ENCODE measurements at regions not wholly inside any gene's neighbourhood (a gene's known extent, or its start where the extent isn't known, plus 50 kb on each side); places are given as distances from the start of the nearest gene placed in this dataset.
"Not testable (repeated sequence)": the region's sequence is repeated elsewhere in the genome, so short reads cannot be mapped to it uniquely, and the experiment has no call there.

- Mint-ChIP-seq H3K27ac (no peak overlapping the region), H3K27me3 (no peaks in the 10 kb centered on the region), H3K4me1 (no peaks in the 10 kb centered on the region), H3K36me3 (no peaks in the 10 kb centered on the region), H3K4me3 (no peak overlapping the region), H3K9me3 (no peaks in the 10 kb centered on the region)
- POLR2A ChIA-PET, result no interaction called here
- ATAC-seq (ENCODE audit: low read depth) (no peak), DNase-seq (no peak)
Measured at GRCh38 chr5:120910629-120911028, 446.5 kb downstream of the PRR16 start.

- Mint-ChIP-seq H3K9me3 (no peaks in the 10 kb centered on the region), H3K4me1 (no peaks in the 10 kb centered on the region), H3K27ac (no peak overlapping the region), H3K27me3 (no peaks in the 10 kb centered on the region), H3K36me3 (no peaks in the 10 kb centered on the region), H3K4me3 (no peak overlapping the region)
- DNase-seq (no peak), ATAC-seq (ENCODE audit: low read depth) (no peak)
- POLR2A ChIA-PET, result no interaction called here
Measured at GRCh38 chr5:120913396-120913795, 449.3 kb downstream of the PRR16 start.

GRCh38 chr5:120917214-120917758, 453.2 kb downstream of the PRR16 start:
- ATAC-seq (ENCODE audit: low read depth) (no peak), DNase-seq (no peak)
- Mint-ChIP-seq H3K27ac (no peak overlapping the region), H3K9me3 (no peaks in the 10 kb centered on the region), H3K4me1 (no peaks in the 10 kb centered on the region), H3K4me3 (no peak overlapping the region), H3K36me3 (no peaks in the 10 kb centered on the region), H3K27me3 (no peaks in the 10 kb centered on the region)
- POLR2A ChIA-PET, result no interaction called here

- Mint-ChIP-seq H3K36me3 (no peaks in the 10 kb centered on the region), H3K4me3 (no peak overlapping the region), H3K27me3 (no peaks in the 10 kb centered on the region), H3K9me3 (no peaks in the 10 kb centered on the region), H3K4me1 (no peaks in the 10 kb centered on the region), H3K27ac (no peak overlapping the region)
- ATAC-seq (ENCODE audit: low read depth) (no peak), DNase-seq (no peak)
- POLR2A ChIA-PET, result no interaction called here
Measured at GRCh38 chr5:120919017-120919416, 454.9 kb downstream of the PRR16 start.

GRCh38 chr5:120923026-120923425, 458.9 kb downstream of the PRR16 start:
- POLR2A ChIA-PET, result no interaction called here
- Mint-ChIP-seq H3K27me3 (no peaks in the 10 kb centered on the region), H3K9me3 (peaks cover 1% of the 10 kb centered on the region), H3K27ac (no peak overlapping the region), H3K4me3 (no peak overlapping the region), H3K4me1 (no peaks in the 10 kb centered on the region), H3K36me3 (no peaks in the 10 kb centered on the region)
- no peak for ATAC-seq (ENCODE audit: low read depth)
- DNase-seq, result no peak

- Mint-ChIP-seq H3K36me3 (no peaks in the 10 kb centered on the region), H3K9me3 (peaks cover 1% of the 10 kb centered on the region), H3K4me1 (no peaks in the 10 kb centered on the region), H3K4me3 (no peak overlapping the region), H3K27ac (no peak overlapping the region), H3K27me3 (no peaks in the 10 kb centered on the region)
- POLR2A ChIA-PET, result no interaction called here
- no peak for ATAC-seq (ENCODE audit: low read depth)
- DNase-seq, result no peak
Measured at GRCh38 chr5:120926471-120926870, 462.4 kb downstream of the PRR16 start.

GRCh38 chr5:120927950-120928530, 463.9 kb downstream of the PRR16 start:
- ATAC-seq (ENCODE audit: low read depth) (no peak), DNase-seq (no peak)
- Mint-ChIP-seq H3K27ac (no peak overlapping the region), H3K4me3 (no peak overlapping the region), H3K9me3 (peaks cover 1% of the 10 kb centered on the region), H3K4me1 (no peaks in the 10 kb centered on the region), H3K36me3 (no peaks in the 10 kb centered on the region), H3K27me3 (no peaks in the 10 kb centered on the region)
- POLR2A ChIA-PET, result no interaction called here

- POLR2A ChIA-PET, result no interaction called here
- no peak for ATAC-seq (ENCODE audit: low read depth)
Measured at GRCh38 chr5:120932480-120932879, 468.4 kb downstream of the PRR16 start.

GRCh38 chr5:120934031-120934430, 469.9 kb downstream of the PRR16 start:
- Mint-ChIP-seq H3K27me3 (no peaks in the 10 kb centered on the region), H3K4me1 (no peaks in the 10 kb centered on the region), H3K27ac (no peak overlapping the region), H3K4me3 (no peak overlapping the region), H3K9me3 (no peaks in the 10 kb centered on the region), H3K36me3 (no peaks in the 10 kb centered on the region)
- no peak for ATAC-seq (ENCODE audit: low read depth)
- POLR2A ChIA-PET, result no interaction called here
- no peak for DNase-seq

More at GRCh38 chr5:120932480-120932879, 468.4 kb downstream of the PRR16 start:
- Mint-ChIP-seq H3K9me3 (no peaks in the 10 kb centered on the region), H3K27me3 (no peaks in the 10 kb centered on the region), H3K4me1 (no peaks in the 10 kb centered on the region), H3K4me3 (no peak overlapping the region), H3K27ac (no peak overlapping the region), H3K36me3 (no peaks in the 10 kb centered on the region)
- no peak for DNase-seq

- Mint-ChIP-seq H3K36me3 (no peaks in the 10 kb centered on the region), H3K4me3 (no peak overlapping the region), H3K27me3 (no peaks in the 10 kb centered on the region), H3K9me3 (no peaks in the 10 kb centered on the region), H3K4me1 (no peaks in the 10 kb centered on the region), H3K27ac (no peak overlapping the region)
- DNase-seq (no peak), ATAC-seq (ENCODE audit: low read depth) (no peak)
- POLR2A ChIA-PET, result no interaction called here
Measured at GRCh38 chr5:120936652-120937051, 472.6 kb downstream of the PRR16 start.

- no peak overlapping the region for H3K4me3 Mint-ChIP-seq
- ATAC-seq (ENCODE audit: low read depth) (no peak), DNase-seq (no peak)
- no peaks in the 10 kb centered on the region for H3K9me3 Mint-ChIP-seq
- POLR2A ChIA-PET, result no interaction called here
- H3K4me1 Mint-ChIP-seq, result no peaks in the 10 kb centered on the region
- H3K27ac Mint-ChIP-seq, result no peak overlapping the region
- no peaks in the 10 kb centered on the region for H3K36me3 Mint-ChIP-seq
- no peaks in the 10 kb centered on the region for H3K27me3 Mint-ChIP-seq
Measured at GRCh38 chr5:120938604-120939003, 474.5 kb downstream of the PRR16 start.

- POLR2A ChIA-PET, result no interaction called here
- H3K4me1 Mint-ChIP-seq, result no peaks in the 10 kb centered on the region
- no peaks in the 10 kb centered on the region for H3K27me3 Mint-ChIP-seq
- no peak overlapping the region for H3K4me3 Mint-ChIP-seq
- H3K27ac Mint-ChIP-seq, result no peak overlapping the region
- peaks cover 1% of the 10 kb centered on the region for H3K9me3 Mint-ChIP-seq
- DNase-seq (no peak), ATAC-seq (ENCODE audit: low read depth) (no peak)
- no peaks in the 10 kb centered on the region for H3K36me3 Mint-ChIP-seq
Measured at GRCh38 chr5:120942596-120943350, 478.7 kb downstream of the PRR16 start.

GRCh38 chr5:120949596-120949995, 485.5 kb downstream of the PRR16 start:
- H3K27ac Mint-ChIP-seq; H3K36me3 Mint-ChIP-seq; H3K4me1 Mint-ChIP-seq; ATAC-seq (ENCODE audit: low read depth); H3K27me3 Mint-ChIP-seq; H3K9me3 Mint-ChIP-seq; H3K4me3 Mint-ChIP-seq; POLR2A ChIA-PET; DNase-seq: not testable (repeated sequence)

- H3K4me1 Mint-ChIP-seq; DNase-seq; H3K27ac Mint-ChIP-seq; ATAC-seq (ENCODE audit: low read depth); H3K4me3 Mint-ChIP-seq; H3K27me3 Mint-ChIP-seq; H3K36me3 Mint-ChIP-seq; H3K9me3 Mint-ChIP-seq; POLR2A ChIA-PET: not testable (repeated sequence)
Measured at GRCh38 chr5:120953445-120953844, 489.3 kb downstream of the PRR16 start.
